Hepatocyte (in vitro differentiated cells): ENCODE measurements at regions not wholly inside any gene's neighbourhood (a gene's known extent, or its start where the extent isn't known, plus 50 kb on each side); places are given as distances from the start of the nearest gene placed in this dataset.
A peak's percentile ranks its signal among the peaks of the same experiment; 100 is the strongest.

Experiments used
- DNase-seq: peaks from one replicate; pipeline ENCODE4 v3.0.0-alpha.2; 2016; ENCODE audit warnings: low spot score
- H2AFZ ChIP-seq: fragments of 200-600 bp; sonication (generic); 2 replicates; pipeline ENCODE4 v1.6.0; 2016; ENCODE audit warnings: antibody characterized with exemption, mild to moderate bottlenecking
- H3K27ac ChIP-seq: fragments of 200-600 bp; sonication (generic); 2 replicates; pipeline ENCODE4 v1.5.1; 2016; ENCODE audit warnings: mild to moderate bottlenecking
- H3K27me3 ChIP-seq: fragments of 200-600 bp; sonication (generic); 2 replicates; pipeline ENCODE4 v1.6.1; 2016
- H3K36me3 ChIP-seq: fragments of 200-600 bp; sonication (generic); replicated peaks from 2 replicates; pipeline ENCODE4 v1.5.1; 2016; ENCODE audit warnings: low read depth; ENCODE audit not compliant: insufficient read depth
- H3K4me1 ChIP-seq: fragments of 200-600 bp; sonication (generic); 2 replicates; pipeline ENCODE4 v1.5.1; 2016; ENCODE audit warnings: mild to moderate bottlenecking, moderate library complexity; ENCODE audit not compliant: insufficient read depth
- H3K4me2 ChIP-seq: fragments of 200-600 bp; sonication (generic); 2 replicates; pipeline ENCODE4 v1.6.0; 2016
- H3K4me3 ChIP-seq: fragments of 200-600 bp; sonication (generic); 2 replicates; pipeline ENCODE4 v1.5.1; 2016; ENCODE audit warnings: mild to moderate bottlenecking
- H3K79me2 ChIP-seq: fragments of 200-600 bp; sonication (generic); 2 replicates; pipeline ENCODE4 v1.6.0; 2017; ENCODE audit warnings: mild to moderate bottlenecking
- H3K9me2 ChIP-seq: fragments of 200-600 bp; sonication (generic); replicated peaks from 2 replicates; pipeline ENCODE4 v1.6.0; 2017; ENCODE audit warnings: mild to moderate bottlenecking; ENCODE audit not compliant: insufficient read depth
- H3K9me3 ChIP-seq: fragments of 200-600 bp; sonication (generic); 2 replicates; pipeline ENCODE4 v1.5.1; 2016; ENCODE audit warnings: low read depth, mild to moderate bottlenecking
- H4K20me1 ChIP-seq: fragments of 200-600 bp; sonication (generic); 2 replicates; pipeline ENCODE4 v1.6.0; 2016; ENCODE audit warnings: mild to moderate bottlenecking; ENCODE audit not compliant: insufficient read depth, poor library complexity, severe bottlenecking
- CTCF ChIP-seq: fragments of 200-600 bp; sonication (generic); IDR thresholded peaks from 2 replicates; pipeline ENCODE4 v1.5.1; 2016; ENCODE audit warnings: antibody characterized with exemption, mild to moderate bottlenecking; ENCODE audit not compliant: poor library complexity
- EZH2 ChIP-seq: fragments of 200-600 bp; sonication (generic); IDR thresholded peaks from 2 replicates; pipeline ENCODE4 v1.6.1; 2016; ENCODE audit warnings: antibody characterized with exemption, mild to moderate bottlenecking, borderline replicate concordance
- EZH2phosphoT487 ChIP-seq: fragments of 200-600 bp; sonication (generic); IDR thresholded peaks from one replicate; pipeline ENCODE4 v1.6.1; 2018; ENCODE audit warnings: antibody characterized with exemption, mild to moderate bottlenecking, low read depth, moderate library complexity; ENCODE audit not compliant: unreplicated experiment, severe bottlenecking
- WGBS: methylation state at CpG from one replicate; pipeline ENCODE4 v1.1.6; 2016; ENCODE audit warnings: low lambda C conversion rate; ENCODE audit errors: missing lambda C conversion rate; 5-methylcytosine and 5-hydroxymethylcytosine counted together

DNA sequence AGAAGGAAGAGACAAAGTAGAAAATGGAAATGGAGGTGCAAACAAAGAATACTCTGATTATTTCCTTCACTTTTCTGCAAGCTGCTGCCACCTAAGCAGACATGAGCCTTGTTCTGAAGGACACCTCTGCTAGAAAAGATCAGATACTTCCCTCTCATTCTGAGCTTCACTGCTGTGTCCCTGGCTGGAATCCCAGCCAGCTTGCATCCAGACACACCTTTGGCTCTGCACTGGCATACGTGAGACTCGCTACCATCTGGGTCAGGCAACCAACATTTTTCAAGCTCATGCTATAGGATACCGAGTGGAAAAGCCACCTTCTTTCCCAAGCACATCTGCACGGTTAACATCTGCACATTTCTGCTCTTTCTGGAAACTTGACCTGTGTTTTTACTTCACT is 166.7 kb upstream of the SUCLG2 start:
- H3K9me3 ChIP-seq: no peaks in the 10 kb centered on the region
- H3K27me3 ChIP-seq: no peaks in the 10 kb centered on the region
- TF ChIP-seq CTCF: no peak
- TF ChIP-seq EZH2: no peak
- TF ChIP-seq EZH2phosphoT487: no peak
- DNase-seq: no peak
- no peak overlapping the region for H3K27ac ChIP-seq
- no peak overlapping the region for H2AFZ ChIP-seq
- 84% methylated on average over 4 of the region's 4 CpGs for WGBS
- H3K36me3 ChIP-seq: no peaks in the 10 kb centered on the region
- H3K9me2 ChIP-seq: no peaks in the 10 kb centered on the region
- H3K4me1 ChIP-seq: no peaks in the 10 kb centered on the region
- H3K4me2 ChIP-seq: no peak overlapping the region
- no peaks in the 10 kb centered on the region for H3K79me2 ChIP-seq
- H3K4me3 ChIP-seq: no peak overlapping the region
- no peaks in the 10 kb centered on the region for H4K20me1 ChIP-seq

GRCh38 chr3:67819447-67819846 is 165.0 kb upstream of the SUCLG2 start:
- Histone ChIP-seq H3K9me2 (no peaks in the 10 kb centered on the region), H3K36me3 (no peaks in the 10 kb centered on the region), H3K79me2 (no peaks in the 10 kb centered on the region), H4K20me1 (no peaks in the 10 kb centered on the region), H2AFZ (no peak overlapping the region), H3K9me3 (no peaks in the 10 kb centered on the region), H3K27ac (no peak overlapping the region), H3K4me3 (no peak overlapping the region), H3K4me1 (no peaks in the 10 kb centered on the region), H3K27me3 (no peaks in the 10 kb centered on the region), H3K4me2 (no peak overlapping the region)
- TF ChIP-seq CTCF (peak; percentile 57), EZH2 (no peak)
- WGBS: 63% methylated on average over 1 of the region's 1 CpG
- peak; percentile 38 for DNase-seq

GRCh38 chr3:67809370-67809935 is 155.0 kb upstream of the SUCLG2 start:
- Histone ChIP-seq H3K4me2 (no peak overlapping the region), H3K27me3 (no peaks in the 10 kb centered on the region), H3K79me2 (no peaks in the 10 kb centered on the region), H2AFZ (no peak overlapping the region), H3K9me3 (no peaks in the 10 kb centered on the region), H4K20me1 (no peaks in the 10 kb centered on the region), H3K4me3 (no peak overlapping the region), H3K36me3 (no peaks in the 10 kb centered on the region), H3K27ac (no peak overlapping the region), H3K4me1 (no peaks in the 10 kb centered on the region), H3K9me2 (no peaks in the 10 kb centered on the region)
- DNase-seq: no peak
- 80% methylated on average over 4 of the region's 4 CpGs for WGBS
- no peak for TF ChIP-seq CTCF
- no peak for TF ChIP-seq EZH2
- TF ChIP-seq EZH2phosphoT487: no peak

DNA sequence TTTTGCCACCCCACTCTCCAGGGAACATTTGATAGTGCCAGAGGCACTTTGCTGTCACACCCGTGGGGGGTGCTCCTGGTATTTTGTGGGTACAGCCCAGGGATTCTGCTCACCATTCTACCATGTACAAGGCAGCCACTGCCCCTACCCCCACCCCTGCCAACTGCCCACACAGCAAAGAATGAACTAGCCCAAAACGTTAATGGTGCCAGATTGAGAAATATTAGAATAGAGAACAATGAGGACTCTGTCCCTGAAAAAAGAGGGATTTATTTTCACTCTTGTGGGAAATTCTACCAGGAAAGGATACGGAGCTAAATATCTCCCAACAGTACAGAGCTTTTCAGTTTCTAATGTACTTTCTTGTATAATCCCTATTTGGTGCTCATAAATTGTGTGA is 154.5 kb upstream of the SUCLG2 start:
- Histone ChIP-seq H3K4me1 (no peaks in the 10 kb centered on the region), H3K4me2 (no peak overlapping the region), H3K36me3 (no peaks in the 10 kb centered on the region), H2AFZ (no peak overlapping the region), H3K27ac (no peak overlapping the region), H3K9me2 (no peaks in the 10 kb centered on the region), H3K79me2 (no peaks in the 10 kb centered on the region), H4K20me1 (no peaks in the 10 kb centered on the region), H3K9me3 (no peaks in the 10 kb centered on the region), H3K4me3 (no peak overlapping the region), H3K27me3 (no peaks in the 10 kb centered on the region)
- TF ChIP-seq EZH2phosphoT487 (no peak), EZH2 (no peak), CTCF (no peak)
- no peak for DNase-seq
- 83% methylated on average over 3 of the region's 3 CpGs for WGBS
